ENCODE measurements at regions not wholly inside any gene's neighbourhood (a gene's known extent, or its start where the extent isn't known, plus 50 kb on each side); places are given as distances from the start of the nearest gene placed in this dataset.

DNA sequence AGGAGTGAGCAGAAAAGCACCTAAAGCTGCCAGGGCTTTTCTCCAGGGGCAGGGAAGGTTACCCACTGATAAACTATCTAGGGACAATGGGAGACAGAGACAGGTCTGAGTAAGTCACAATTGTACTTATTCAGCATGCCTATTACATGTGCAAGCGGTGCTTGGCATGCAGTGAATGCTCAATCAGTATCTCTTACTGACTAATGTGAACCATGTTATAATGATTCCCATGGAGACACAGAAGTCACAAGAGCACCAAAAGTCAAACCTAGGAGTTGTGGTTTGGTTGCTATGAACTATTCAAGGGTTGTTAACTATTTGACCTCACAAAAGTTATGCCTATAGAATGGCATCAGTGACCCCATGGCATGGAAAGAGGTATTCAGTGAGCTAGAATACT is 50.0 kb upstream of the RASGRP1 start:
- intact Hi-C loops (cut with DNase I): no loop called here
- DNase-seq: no peak

- DNase-seq: no peak
- intact Hi-C loops (cut with DNase I): no loop called here
Measured at GRCh38 chr15:38617831-38618230, 53.2 kb upstream of the RASGRP1 start.

- intact Hi-C loops (cut with DNase I): no loop called here
- no peak for DNase-seq
Measured at GRCh38 chr15:38618242-38618955, 53.8 kb upstream of the RASGRP1 start.

- DNase-seq: peak in 2 of 42 donors; percentile 11 to 20
- intact Hi-C loops (cut with DNase I): no loop called here
Measured at GRCh38 chr15:38620098-38620497, 55.5 kb upstream of the RASGRP1 start.

GRCh38 chr15:38620851-38621594 is 56.4 kb upstream of the RASGRP1 start:
- intact Hi-C loops (cut with DNase I): no loop called here
- DNase-seq: no peak

GRCh38 chr15:38622304-38622703 is 57.7 kb upstream of the RASGRP1 start:
- no peak for DNase-seq
- intact Hi-C loops (cut with DNase I): no loop called here

DNA sequence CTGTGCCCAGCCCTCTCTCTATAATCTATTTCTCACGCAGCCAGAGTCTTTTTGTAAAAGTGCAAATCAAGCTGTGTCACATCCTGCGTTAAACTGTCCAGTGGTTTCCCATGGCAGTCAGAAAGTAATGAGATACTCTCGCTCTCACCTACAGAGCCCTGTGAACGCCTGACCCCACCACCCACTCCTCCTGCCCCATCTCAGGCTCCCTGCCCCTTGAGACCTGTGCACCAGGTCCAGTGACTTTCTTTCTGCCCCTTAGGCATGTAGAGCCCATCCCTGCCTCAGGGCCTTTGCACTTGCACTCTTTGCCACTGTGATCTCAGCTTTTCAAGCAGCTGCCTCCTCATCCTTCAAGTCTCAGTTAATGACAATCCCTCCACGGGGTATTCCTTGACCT is 58.3 kb upstream of the RASGRP1 start:
- intact Hi-C loops (cut with DNase I): no loop called here
- no peak for DNase-seq

DNA sequence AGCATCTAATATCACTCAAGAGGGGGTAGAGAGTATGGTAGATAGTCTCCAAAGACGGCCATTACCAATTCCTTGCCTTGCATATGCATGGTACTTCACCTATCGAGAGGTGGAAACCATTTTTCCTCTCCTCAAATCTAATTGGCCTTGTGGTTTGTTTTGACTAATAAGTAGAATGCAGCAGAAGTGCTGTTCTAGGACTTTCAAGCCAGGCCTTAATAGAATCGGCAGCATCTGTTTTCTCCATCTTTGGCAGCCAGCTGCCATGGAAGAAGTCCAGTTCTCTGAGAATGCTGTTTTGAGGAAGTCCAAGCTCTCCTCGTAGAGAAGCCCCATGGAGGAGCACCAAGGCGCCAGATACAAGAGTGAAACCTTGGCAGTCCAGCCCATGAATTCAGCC is 59.1 kb upstream of the RASGRP1 start:
- no peak for DNase-seq

GRCh38 chr15:38624244-38625205 is 59.9 kb upstream of the RASGRP1 start:
- intact Hi-C loops (cut with DNase I): no loop called here
- no peak for DNase-seq

More for the DNA sequence above, 59.1 kb upstream of the RASGRP1 start:
- intact Hi-C loops (cut with DNase I): no loop called here

DNA sequence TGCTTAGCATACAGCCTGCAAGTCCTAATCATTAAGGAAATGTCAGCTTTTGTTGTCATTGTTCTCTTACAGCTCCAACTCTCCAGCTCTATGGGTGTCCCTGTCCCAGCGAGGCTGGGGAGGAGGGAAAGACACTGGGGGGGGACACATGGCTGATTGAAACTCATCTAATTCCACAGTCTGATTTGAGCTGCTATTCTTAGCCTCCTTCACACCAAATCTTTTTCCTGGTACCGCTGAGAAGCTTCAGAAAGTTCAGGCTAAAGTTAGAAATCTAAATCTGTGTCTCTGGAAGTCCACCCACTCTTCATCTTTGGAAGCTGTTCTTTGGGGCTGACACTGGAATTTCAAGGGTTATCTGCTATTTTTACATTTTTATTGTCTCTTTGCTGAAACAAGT is 61.3 kb upstream of the RASGRP1 start:
- peak in 10 of 42 donors; percentile 24 to 64 (median 34) for DNase-seq
- intact Hi-C loops (cut with DNase I): no loop called here

GRCh38 chr15:38626443-38627050 is 61.9 kb upstream of the RASGRP1 start:
- peak in 6 of 42 donors; percentile 11 to 55 (median 28) for DNase-seq
- intact Hi-C loops (cut with DNase I): no loop called here

DNA sequence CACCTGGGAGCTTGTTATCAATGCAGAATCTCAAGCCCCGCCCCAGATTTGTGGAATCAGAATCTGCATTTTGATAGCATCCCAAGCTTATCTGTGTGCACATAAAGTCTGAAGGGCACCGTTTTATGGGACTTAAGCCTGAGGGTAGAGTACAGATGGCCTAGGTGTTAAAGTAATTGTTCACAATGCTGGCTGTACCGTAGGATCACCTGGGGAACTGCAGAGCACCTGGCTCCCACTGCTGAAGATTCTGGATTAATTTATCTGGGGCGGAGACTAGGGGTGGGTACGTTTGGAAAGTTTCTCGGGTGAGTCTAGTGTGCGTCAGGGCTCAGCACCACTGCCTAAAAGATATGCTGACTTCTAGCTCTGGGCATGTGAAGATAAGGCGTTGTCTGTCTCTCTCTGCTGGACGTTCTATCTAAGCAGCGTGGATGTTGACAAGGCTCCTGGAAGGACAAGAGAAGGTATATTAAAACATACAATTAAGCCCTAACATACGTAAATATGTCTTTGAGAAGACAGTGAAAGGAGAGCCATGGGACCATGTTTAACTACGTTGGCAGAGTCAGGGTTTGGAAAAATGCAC is 63.2 kb upstream of the RASGRP1 start:
- DNase-seq: no peak
- intact Hi-C loops (cut with DNase I): no loop called here

- intact Hi-C loops (cut with DNase I): no loop called here
Measured at GRCh38 chr15:38631119-38632075, 66.8 kb upstream of the RASGRP1 start.

DNA sequence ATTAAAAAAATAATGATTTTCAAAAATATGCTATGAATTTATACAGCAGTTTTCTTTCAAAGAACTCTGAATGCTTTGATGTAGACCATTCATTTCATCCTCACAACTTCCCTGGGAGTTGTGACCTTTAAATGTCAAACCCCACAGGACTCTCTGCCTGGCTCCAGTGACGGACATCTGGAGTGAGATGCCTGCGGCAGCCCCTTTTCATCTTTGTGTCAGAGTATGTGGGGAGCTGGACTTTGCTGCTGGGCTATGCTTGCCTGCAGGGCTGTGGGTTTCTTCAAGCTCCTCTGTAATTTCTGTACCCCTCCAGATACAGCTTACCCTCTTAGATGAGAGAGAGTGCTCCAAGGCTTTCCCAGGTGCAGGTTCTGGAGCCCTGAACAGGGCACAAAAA is 70.6 kb upstream of the RASGRP1 start:
- no peak for DNase-seq
- intact Hi-C loops (cut with DNase I): no loop called here

More at GRCh38 chr15:38631119-38632075, 66.8 kb upstream of the RASGRP1 start:
- no peak for DNase-seq

DNA sequence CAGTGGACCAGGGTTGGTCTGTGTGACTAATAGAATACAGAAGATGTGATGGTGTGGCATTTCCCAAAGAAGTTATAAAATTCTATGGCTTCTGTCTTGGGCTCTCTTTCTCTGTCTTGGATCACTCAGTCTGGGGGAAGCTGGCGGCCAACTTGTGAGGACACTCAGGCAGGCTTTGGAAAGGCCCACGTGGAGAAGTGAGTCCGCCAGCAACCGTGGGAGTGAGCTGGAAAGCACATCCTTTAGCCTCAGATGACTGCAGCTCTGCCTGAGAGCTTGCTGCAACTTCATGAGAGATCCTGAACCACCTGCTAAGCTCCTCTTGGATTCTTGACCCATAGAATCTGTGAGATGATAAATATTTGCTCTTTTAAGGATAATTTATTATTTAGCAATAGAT is 72.0 kb upstream of the RASGRP1 start:
- no peak for DNase-seq
- intact Hi-C loops (cut with DNase I): no loop called here

DNA sequence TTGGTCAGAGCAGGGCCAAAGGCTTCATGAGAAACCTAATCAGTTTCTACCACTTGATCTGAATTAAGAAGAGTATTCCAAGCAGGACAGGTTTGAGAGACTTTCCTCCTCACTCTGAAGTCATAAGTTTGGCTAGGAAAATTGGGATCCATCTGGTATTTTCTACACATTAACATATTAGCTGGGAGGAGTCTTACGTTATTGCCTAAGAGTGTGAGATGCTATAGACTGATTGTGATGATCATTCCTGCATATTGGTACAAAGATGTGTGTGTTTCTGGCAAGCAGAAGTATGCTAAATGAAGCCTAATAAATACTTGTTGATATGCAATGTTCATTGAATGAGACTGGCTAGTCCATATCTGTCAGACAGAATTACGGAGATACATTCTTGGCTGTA is 73.5 kb upstream of the RASGRP1 start:
- intact Hi-C loops (cut with DNase I): no loop called here
- DNase-seq: no peak

- DNase-seq: no peak
- intact Hi-C loops (cut with DNase I): no loop called here
Measured at GRCh38 chr15:38638811-38639210, 74.2 kb upstream of the RASGRP1 start.

All from head of caudate nucleus (tissue), 42 donors.